GM23338 (cell line): ENCODE measurements at regions not wholly inside any gene's neighbourhood (a gene's known extent, or its start where the extent isn't known, plus 50 kb on each side); places are given as distances from the start of the nearest gene placed in this dataset.

Source experiments
- ATAC-seq: fragments of 200-7000 bp; cut with Tn5 transposase; 3 replicates; pipeline ENCODE4 v1.9.1; 2020
- DNase-seq: peaks from one replicate; pipeline ENCODE4 v3.0.0-alpha.2; 2015; ENCODE audit warnings: low spot score
- H2AFZ ChIP-seq: fragments of 200-600 bp; sonication (generic); 2 replicates; pipeline ENCODE4 v1.8.0; 2016; ENCODE audit warnings: antibody characterized with exemption, mild to moderate bottlenecking, moderate library complexity
- H3F3A ChIP-seq: fragments of 200-600 bp; sonication (generic); replicated peaks from 2 replicates; pipeline ENCODE4 v1.8.0; 2017; ENCODE audit warnings: antibody characterized with exemption, mixed run types, low read depth
- H3K27ac ChIP-seq: fragments of 200-600 bp; sonication (generic); 2 replicates; pipeline ENCODE4 v1.6.1; 2016; ENCODE audit warnings: low read depth
- H3K27me3 ChIP-seq: fragments of 200-600 bp; sonication (generic); 2 replicates; pipeline ENCODE4 v1.8.0; 2016; ENCODE audit warnings: mild to moderate bottlenecking, mixed run types, moderate library complexity; ENCODE audit not compliant: insufficient read depth
- H3K36me3 ChIP-seq: fragments of 200-600 bp; sonication (generic); 2 replicates; pipeline ENCODE4 v1.8.0; 2016; ENCODE audit warnings: mild to moderate bottlenecking; ENCODE audit not compliant: insufficient read depth
- H3K4me1 ChIP-seq: fragments of 200-600 bp; sonication (generic); 2 replicates; pipeline ENCODE4 v1.8.0; 2016; ENCODE audit warnings: mild to moderate bottlenecking, moderate library complexity; ENCODE audit not compliant: insufficient read depth
- H3K4me2 ChIP-seq: fragments of 200-600 bp; sonication (generic); 2 replicates; pipeline ENCODE4 v1.7.1; 2017; ENCODE audit warnings: mixed run types
- H3K4me3 ChIP-seq: fragments of 200-600 bp; sonication (generic); 2 replicates; pipeline ENCODE4 v1.6.1; 2016; ENCODE audit warnings: mixed run types
- H3K79me2 ChIP-seq: fragments of 200-600 bp; sonication (generic); replicated peaks from 2 replicates; pipeline ENCODE4 v1.8.0; 2017; ENCODE audit warnings: mild to moderate bottlenecking; ENCODE audit not compliant: insufficient read depth
- H3K9me2 ChIP-seq: fragments of 200-600 bp; sonication (generic); 2 replicates; pipeline ENCODE4 v1.8.0; 2017; ENCODE audit not compliant: insufficient read depth
- H4K20me1 ChIP-seq: fragments of 200-600 bp; sonication (generic); replicated peaks from 2 replicates; pipeline ENCODE4 v1.8.0; 2017; ENCODE audit warnings: mild to moderate bottlenecking; ENCODE audit not compliant: insufficient read depth
- H3K27ac Mint-ChIP-seq: 2 replicates; pipeline ENCODE4 v1.8.0; 2020; ENCODE audit warnings: inconsistent platforms, mild to moderate bottlenecking, moderate library complexity, mixed read lengths
- H3K27me3 Mint-ChIP-seq: 3 replicates; pipeline ENCODE4 v1.8.0; 2022; ENCODE audit warnings: low read depth, mild to moderate bottlenecking, moderate library complexity, mixed read lengths, inconsistent platforms; ENCODE audit not compliant: insufficient read depth, poor library complexity
- H3K36me3 Mint-ChIP-seq: 3 replicates; pipeline ENCODE4 v1.8.0; 2021; ENCODE audit warnings: low read depth, mild to moderate bottlenecking, inconsistent platforms, moderate library complexity, mixed read lengths
- H3K4me1 Mint-ChIP-seq: 3 replicates; pipeline ENCODE4 v1.8.0; 2020; ENCODE audit warnings: mild to moderate bottlenecking, inconsistent platforms, mixed read lengths
- H3K4me3 Mint-ChIP-seq: 3 replicates; pipeline ENCODE4 v1.8.0; 2021; ENCODE audit warnings: moderate library complexity, mild to moderate bottlenecking, inconsistent platforms, mixed read lengths
- H3K9me3 Mint-ChIP-seq: 3 replicates; pipeline ENCODE4 v1.8.0; 2020; ENCODE audit warnings: moderate library complexity, mild to moderate bottlenecking, inconsistent platforms, mixed read lengths
- CREB1 ChIP-seq: fragments of 250-450 bp; sonication (Bioruptor Pico); IDR thresholded peaks from 2 replicates; pipeline ENCODE4 v1.5.0; 2020; ENCODE audit warnings: low read depth, mild to moderate bottlenecking, moderate library complexity
- ETS1 ChIP-seq: IDR thresholded peaks from 2 replicates; pipeline ENCODE4 v1.6.1; 2016; ENCODE audit warnings: antibody characterized with exemption
- STAT1 ChIP-seq: IDR thresholded peaks from one replicate; pipeline ENCODE4 v1.6.1; 2016; ENCODE audit warnings: antibody characterized with exemption; ENCODE audit not compliant: unreplicated experiment
- ZNF114 ChIP-seq: fragments of 250-450 bp; sonication (Bioruptor Pico); IDR thresholded peaks from 2 replicates; pipeline ENCODE4 v1.5.0; 2020; ENCODE audit warnings: mild to moderate bottlenecking, moderate library complexity
- TF ChIP-seq, protein P1 (sequence below): IDR thresholded peaks from one replicate; pipeline ENCODE4 v1.6.1; 2018; ENCODE audit warnings: antibody characterized with exemption; ENCODE audit not compliant: unreplicated experiment
- TF ChIP-seq, protein P2 (sequence below): fragments of 250-450 bp; sonication (Bioruptor Pico); IDR thresholded peaks from 2 replicates; pipeline ENCODE4 v1.5.0; 2020; ENCODE audit warnings: mild to moderate bottlenecking, moderate library complexity
- TF ChIP-seq, protein P3 (sequence below), 2 experiments: fragments of 200-600 bp in 1 of 2; sonication (generic) in 1 of 2; conservative IDR thresholded peaks; 2 replicates each; pipeline versions ENCODE4 v1.5.1 to v1.6.1; 2016 to 2017; ENCODE audit warnings: antibody characterized with exemption in 2 of 2, low read depth in 2 of 2, mild to moderate bottlenecking in 2 of 2, moderate library complexity in 1 of 2

- DNase-seq (no peak), ATAC-seq (no peak)
- no peaks in the 10 kb centered on the region for H4K20me1 ChIP-seq
- H3K36me3 Mint-ChIP-seq: no peaks in the 10 kb centered on the region
- H2AFZ ChIP-seq: no peak overlapping the region
- no peaks in the 10 kb centered on the region for H3F3A ChIP-seq
- no peak overlapping the region for H3K4me2 ChIP-seq
- no peaks in the 10 kb centered on the region for H3K79me2 ChIP-seq
- H3K4me3 ChIP-seq: no peak overlapping the region
- H3K4me1 ChIP-seq: no peaks in the 10 kb centered on the region
- TF ChIP-seq ZNF114 (CRISPR knock-in tag) (no peak), ETS1 (no peak), CREB1 (CRISPR knock-in tag) (no peak), STAT1 (no peak)
- TF ChIP-seq, protein P1, sequence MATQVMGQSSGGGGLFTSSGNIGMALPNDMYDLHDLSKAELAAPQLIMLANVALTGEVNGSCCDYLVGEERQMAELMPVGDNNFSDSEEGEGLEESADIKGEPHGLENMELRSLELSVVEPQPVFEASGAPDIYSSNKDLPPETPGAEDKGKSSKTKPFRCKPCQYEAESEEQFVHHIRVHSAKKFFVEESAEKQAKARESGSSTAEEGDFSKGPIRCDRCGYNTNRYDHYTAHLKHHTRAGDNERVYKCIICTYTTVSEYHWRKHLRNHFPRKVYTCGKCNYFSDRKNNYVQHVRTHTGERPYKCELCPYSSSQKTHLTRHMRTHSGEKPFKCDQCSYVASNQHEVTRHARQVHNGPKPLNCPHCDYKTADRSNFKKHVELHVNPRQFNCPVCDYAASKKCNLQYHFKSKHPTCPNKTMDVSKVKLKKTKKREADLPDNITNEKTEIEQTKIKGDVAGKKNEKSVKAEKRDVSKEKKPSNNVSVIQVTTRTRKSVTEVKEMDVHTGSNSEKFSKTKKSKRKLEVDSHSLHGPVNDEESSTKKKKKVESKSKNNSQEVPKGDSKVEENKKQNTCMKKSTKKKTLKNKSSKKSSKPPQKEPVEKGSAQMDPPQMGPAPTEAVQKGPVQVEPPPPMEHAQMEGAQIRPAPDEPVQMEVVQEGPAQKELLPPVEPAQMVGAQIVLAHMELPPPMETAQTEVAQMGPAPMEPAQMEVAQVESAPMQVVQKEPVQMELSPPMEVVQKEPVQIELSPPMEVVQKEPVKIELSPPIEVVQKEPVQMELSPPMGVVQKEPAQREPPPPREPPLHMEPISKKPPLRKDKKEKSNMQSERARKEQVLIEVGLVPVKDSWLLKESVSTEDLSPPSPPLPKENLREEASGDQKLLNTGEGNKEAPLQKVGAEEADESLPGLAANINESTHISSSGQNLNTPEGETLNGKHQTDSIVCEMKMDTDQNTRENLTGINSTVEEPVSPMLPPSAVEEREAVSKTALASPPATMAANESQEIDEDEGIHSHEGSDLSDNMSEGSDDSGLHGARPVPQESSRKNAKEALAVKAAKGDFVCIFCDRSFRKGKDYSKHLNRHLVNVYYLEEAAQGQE: no peak
- TF ChIP-seq, protein P2, sequence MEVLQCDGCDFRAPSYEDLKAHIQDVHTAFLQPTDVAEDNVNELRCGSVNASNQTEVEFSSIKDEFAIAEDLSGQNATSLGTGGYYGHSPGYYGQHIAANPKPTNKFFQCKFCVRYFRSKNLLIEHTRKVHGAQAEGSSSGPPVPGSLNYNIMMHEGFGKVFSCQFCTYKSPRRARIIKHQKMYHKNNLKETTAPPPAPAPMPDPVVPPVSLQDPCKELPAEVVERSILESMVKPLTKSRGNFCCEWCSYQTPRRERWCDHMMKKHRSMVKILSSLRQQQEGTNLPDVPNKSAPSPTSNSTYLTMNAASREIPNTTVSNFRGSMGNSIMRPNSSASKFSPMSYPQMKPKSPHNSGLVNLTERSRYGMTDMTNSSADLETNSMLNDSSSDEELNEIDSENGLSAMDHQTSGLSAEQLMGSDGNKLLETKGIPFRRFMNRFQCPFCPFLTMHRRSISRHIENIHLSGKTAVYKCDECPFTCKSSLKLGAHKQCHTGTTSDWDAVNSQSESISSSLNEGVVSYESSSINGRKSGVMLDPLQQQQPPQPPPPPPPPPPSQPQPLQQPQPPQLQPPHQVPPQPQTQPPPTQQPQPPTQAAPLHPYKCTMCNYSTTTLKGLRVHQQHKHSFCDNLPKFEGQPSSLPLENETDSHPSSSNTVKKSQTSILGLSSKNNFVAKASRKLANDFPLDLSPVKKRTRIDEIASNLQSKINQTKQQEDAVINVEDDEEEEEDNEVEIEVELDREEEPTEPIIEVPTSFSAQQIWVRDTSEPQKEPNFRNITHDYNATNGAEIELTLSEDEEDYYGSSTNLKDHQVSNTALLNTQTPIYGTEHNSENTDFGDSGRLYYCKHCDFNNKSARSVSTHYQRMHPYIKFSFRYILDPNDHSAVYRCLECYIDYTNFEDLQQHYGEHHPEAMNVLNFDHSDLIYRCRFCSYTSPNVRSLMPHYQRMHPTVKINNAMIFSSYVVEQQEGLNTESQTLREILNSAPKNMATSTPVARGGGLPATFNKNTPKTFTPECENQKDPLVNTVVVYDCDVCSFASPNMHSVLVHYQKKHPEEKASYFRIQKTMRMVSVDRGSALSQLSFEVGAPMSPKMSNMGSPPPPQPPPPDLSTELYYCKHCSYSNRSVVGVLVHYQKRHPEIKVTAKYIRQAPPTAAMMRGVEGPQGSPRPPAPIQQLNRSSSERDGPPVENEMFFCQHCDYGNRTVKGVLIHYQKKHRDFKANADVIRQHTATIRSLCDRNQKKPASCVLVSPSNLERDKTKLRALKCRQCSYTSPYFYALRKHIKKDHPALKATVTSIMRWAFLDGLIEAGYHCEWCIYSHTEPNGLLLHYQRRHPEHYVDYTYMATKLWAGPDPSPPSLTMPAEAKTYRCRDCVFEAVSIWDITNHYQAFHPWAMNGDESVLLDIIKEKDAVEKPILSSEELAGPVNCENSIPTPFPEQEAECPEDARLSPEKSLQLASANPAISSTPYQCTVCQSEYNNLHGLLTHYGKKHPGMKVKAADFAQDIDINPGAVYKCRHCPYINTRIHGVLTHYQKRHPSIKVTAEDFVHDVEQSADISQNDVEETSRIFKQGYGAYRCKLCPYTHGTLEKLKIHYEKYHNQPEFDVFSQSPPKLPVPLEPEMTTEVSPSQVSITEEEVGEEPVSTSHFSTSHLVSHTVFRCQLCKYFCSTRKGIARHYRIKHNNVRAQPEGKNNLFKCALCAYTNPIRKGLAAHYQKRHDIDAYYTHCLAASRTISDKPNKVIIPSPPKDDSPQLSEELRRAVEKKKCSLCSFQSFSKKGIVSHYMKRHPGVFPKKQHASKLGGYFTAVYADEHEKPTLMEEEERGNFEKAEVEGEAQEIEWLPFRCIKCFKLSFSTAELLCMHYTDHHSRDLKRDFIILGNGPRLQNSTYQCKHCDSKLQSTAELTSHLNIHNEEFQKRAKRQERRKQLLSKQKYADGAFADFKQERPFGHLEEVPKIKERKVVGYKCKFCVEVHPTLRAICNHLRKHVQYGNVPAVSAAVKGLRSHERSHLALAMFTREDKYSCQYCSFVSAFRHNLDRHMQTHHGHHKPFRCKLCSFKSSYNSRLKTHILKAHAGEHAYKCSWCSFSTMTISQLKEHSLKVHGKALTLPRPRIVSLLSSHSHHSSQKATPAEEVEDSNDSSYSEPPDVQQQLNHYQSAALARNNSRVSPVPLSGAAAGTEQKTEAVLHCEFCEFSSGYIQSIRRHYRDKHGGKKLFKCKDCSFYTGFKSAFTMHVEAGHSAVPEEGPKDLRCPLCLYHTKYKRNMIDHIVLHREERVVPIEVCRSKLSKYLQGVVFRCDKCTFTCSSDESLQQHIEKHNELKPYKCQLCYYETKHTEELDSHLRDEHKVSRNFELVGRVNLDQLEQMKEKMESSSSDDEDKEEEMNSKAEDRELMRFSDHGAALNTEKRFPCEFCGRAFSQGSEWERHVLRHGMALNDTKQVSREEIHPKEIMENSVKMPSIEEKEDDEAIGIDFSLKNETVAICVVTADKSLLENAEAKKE (CRISPR knock-in tag): no peak
- TF ChIP-seq, protein P3, sequence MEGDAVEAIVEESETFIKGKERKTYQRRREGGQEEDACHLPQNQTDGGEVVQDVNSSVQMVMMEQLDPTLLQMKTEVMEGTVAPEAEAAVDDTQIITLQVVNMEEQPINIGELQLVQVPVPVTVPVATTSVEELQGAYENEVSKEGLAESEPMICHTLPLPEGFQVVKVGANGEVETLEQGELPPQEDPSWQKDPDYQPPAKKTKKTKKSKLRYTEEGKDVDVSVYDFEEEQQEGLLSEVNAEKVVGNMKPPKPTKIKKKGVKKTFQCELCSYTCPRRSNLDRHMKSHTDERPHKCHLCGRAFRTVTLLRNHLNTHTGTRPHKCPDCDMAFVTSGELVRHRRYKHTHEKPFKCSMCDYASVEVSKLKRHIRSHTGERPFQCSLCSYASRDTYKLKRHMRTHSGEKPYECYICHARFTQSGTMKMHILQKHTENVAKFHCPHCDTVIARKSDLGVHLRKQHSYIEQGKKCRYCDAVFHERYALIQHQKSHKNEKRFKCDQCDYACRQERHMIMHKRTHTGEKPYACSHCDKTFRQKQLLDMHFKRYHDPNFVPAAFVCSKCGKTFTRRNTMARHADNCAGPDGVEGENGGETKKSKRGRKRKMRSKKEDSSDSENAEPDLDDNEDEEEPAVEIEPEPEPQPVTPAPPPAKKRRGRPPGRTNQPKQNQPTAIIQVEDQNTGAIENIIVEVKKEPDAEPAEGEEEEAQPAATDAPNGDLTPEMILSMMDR (conservative IDR thresholded peaks at IDR 0.05; ENCODE audit: low read depth in 2 of 2): no peak
- no peak overlapping the region for H3K27ac ChIP-seq
- H3K27ac Mint-ChIP-seq: no peak overlapping the region
- no peaks in the 10 kb centered on the region for H3K27me3 Mint-ChIP-seq
- no peaks in the 10 kb centered on the region for H3K27me3 ChIP-seq
- H3K4me1 Mint-ChIP-seq: no peaks in the 10 kb centered on the region
- no peaks in the 10 kb centered on the region for H3K9me2 ChIP-seq
- no peaks in the 10 kb centered on the region; the same call in 2 of the 3 replicates for H3K9me3 Mint-ChIP-seq
- no peak overlapping the region for H3K4me3 Mint-ChIP-seq
- no peaks in the 10 kb centered on the region for H3K36me3 ChIP-seq
Observed at GRCh38 chr6:94651239-94651638, 926.1 kb upstream of the MANEA start.
